ENCODE measurements at regions not wholly inside any gene's neighbourhood (a gene's known extent, or its start where the extent isn't known, plus 50 kb on each side); places are given as distances from the start of the nearest gene placed in this dataset.
A peak's percentile ranks its signal among the peaks of the same experiment; 100 is the strongest.

DNA sequence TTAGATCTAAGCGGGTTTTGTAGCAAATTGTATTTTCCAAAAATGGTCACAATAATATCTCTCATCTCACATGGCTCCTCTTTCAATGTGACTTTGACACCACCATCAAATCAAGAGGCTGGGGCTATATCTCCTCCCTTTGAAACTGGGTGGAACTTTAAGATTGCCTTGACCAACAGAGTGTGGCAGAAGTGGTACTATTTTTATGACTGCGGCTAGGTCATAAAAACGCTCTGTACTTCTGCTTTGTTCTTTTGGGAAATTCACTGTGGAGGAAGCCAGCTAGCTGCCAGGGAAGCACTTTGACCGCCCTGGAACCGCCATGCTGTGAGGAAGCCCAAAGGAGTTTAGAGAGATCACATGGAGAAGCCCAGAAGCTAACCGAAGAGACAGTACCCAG lies 50.7 kb upstream of the ACOT11 start:
- TF ChIP-seq, protein P1, sequence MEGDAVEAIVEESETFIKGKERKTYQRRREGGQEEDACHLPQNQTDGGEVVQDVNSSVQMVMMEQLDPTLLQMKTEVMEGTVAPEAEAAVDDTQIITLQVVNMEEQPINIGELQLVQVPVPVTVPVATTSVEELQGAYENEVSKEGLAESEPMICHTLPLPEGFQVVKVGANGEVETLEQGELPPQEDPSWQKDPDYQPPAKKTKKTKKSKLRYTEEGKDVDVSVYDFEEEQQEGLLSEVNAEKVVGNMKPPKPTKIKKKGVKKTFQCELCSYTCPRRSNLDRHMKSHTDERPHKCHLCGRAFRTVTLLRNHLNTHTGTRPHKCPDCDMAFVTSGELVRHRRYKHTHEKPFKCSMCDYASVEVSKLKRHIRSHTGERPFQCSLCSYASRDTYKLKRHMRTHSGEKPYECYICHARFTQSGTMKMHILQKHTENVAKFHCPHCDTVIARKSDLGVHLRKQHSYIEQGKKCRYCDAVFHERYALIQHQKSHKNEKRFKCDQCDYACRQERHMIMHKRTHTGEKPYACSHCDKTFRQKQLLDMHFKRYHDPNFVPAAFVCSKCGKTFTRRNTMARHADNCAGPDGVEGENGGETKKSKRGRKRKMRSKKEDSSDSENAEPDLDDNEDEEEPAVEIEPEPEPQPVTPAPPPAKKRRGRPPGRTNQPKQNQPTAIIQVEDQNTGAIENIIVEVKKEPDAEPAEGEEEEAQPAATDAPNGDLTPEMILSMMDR (IDR thresholded peaks at IDR 0.05) = no peak
- ATAC-seq (ENCODE audit: low FRiP score) = no peak

DNA sequence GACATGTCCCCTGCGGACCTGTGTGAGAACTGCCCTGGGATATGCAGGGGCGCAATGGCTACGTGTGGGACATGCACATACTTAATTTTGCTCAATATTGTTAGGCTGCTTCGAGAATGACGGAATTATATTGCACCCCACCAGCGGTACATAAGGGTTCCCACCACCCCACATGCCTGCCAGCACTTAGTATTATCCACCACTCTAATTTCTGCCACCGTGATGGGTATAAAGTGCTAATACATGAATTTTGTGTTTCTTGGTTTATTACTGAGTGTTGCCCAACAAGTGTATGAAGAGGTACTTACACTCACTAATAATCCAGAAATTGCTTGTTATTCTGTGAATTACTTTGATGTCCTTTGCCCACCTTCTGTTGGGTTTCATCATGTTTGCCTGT lies 52.1 kb upstream of the ACOT11 start:
- TF ChIP-seq, protein P1 (IDR thresholded peaks at IDR 0.05) = no peak
- DNase-seq (ENCODE audit: low spot score) = no peak
- ATAC-seq (ENCODE audit: low FRiP score) = no peak

More for the DNA sequence above, 50.7 kb upstream of the ACOT11 start:
- DNase-seq (ENCODE audit: low spot score) = no peak

DNA sequence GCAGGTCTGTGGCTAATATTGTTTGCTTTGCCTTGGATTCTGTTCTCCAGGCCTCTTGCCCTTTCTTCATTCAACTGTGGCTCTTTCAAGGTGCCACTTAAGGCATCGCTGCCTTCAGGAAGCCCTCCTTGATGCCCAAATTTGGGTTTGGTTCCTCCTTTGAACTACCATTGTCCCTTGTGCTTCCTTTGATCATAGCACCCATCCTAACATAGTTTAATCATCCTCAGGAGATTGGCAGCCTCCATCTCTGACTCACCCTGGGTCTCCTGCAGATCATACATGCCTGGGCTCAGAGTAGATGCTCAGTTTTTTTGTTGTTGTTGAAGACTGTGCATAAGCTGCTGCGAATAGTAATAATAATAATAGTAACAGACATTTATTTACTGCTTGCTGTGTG lies 54.4 kb upstream of the ACOT11 start:
- TF ChIP-seq, protein P1 (IDR thresholded peaks at IDR 0.05) = no peak
- DNase-seq (ENCODE audit: low spot score) (no peak), ATAC-seq (ENCODE audit: low FRiP score) (no peak)

DNA sequence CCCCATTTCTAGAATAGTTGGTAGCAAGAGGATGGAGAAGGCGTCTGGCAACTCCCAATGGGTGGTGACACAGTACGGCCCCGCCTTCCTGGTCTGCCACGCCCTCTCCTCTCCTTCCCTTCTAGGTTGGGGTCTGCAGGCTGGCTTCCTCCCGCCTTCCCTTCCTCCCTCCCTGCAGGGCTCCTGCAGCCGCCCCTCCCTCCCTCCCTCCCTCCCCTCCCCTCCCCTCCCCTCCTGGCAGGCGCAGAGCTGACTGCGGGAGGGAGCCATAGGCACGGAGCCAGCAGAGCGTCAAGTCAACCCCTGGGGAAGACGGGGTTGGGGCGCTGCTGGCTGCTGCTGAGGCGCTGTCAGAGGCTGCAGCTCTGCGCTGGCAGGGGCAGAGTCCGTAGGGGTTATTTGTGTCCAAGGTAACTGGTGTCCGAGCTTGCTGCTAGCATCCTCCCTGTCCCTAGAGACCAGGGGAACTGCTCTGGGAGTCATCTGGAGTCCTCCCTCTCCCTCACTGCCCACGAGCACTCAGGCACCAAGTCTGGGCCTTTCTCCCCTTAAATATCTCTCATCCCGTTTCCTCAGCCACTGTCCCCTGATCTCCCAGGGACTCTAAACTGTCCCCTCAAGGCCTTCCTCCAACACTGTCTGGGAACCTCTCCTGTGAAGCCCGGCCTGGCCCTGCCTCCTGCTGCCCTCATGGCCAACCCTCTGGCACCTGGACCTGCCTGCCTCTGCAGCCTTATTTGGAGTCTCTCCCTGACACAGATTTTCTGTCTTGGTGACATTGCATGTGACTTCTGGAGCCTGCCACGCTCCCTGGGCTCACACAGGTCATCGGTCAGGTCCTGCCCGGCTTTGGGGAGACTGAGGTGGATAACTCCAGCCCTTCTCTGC lies 57.4 kb upstream of the ACOT11 start:
- no peak for ATAC-seq (ENCODE audit: low FRiP score)
- DNase-seq (ENCODE audit: low spot score) = no peak
- TF ChIP-seq, protein P1 (IDR thresholded peaks at IDR 0.05) = no peak

DNA sequence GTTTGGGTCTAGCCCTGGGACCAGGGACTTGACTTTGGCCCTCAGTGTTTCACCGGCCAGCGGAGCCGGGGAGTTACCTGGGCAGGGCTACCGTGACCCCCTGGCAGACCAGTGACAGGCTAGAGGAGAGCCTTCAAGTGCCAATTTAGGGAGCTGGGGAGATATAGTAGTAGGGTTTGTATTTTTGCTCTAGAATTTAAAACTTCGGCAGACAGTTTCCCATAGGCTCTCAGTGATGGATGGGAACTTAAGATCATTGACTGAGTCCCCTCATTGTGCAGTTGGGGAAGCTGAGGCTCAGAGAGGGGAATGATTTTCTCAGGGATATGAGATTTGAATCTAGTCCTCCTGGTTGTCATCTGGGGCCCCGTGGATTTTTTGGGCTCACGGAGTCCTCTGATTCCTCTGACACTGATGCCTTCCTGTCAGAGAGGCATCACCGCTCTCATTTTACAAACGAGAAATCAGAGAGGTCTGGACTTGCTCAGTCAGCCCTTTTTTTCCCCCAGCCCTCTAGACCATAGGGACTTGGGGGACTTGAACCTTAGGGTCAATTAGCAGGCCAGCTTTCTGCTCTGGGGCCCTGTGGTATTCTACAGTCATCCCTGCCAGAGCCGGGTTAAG lies 58.3 kb upstream of the ACOT11 start:
- DNase-seq (ENCODE audit: low spot score) = no peak
- ATAC-seq (ENCODE audit: low FRiP score) = no peak
- TF ChIP-seq, protein P1 (IDR thresholded peaks at IDR 0.05) = no peak

DNA sequence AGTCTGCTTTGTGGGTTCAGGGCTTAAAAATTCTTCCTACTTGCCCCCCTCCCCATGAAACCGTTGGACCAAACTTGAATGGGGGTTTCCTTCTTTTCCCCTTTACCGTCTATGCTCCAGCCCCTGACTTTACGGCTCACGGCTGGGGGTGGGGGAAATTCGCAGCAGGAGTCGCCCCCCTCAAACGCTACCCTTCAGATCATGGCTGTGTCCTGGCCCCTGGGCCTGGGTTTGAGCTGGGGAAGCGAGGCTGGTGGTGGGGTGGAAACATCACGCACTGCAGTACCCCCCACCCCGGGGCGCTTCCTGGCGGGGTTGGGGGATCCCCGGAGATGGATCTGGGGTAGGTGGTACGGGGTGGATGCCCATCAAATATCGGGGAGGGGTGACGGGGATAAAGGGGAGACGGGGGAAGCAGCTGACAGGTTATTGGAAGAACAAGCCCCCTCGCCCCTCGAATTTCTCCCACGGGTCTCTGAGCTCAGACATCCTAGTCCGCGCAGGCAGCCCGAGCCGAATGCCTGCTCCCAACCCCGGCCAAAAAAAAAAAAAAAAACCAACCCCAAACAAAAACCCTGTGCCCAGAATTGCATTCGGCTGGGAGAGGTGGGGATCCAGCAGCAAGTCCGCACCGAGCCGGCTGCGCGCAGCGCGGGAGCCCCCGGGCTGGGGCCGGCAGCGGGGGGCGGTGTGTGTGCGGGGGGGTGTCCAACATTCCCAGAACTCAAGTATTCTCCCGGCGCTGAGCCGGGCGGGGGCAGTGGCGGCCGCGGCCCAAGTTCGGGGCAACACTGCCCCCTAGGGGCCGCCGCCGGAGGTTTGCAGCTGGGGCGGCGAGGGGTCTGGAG lies 59.0 kb upstream of the ACOT11 start:
- DNase-seq (ENCODE audit: low spot score) = peak; percentile 80
- TF ChIP-seq, protein P1 (IDR thresholded peaks at IDR 0.05) = peak in 2 of 3 donors; percentile 78 to 82
- peak; percentile 72 for ATAC-seq (ENCODE audit: low FRiP score)
